ENCODE measurements at regions not wholly inside any gene's neighbourhood (a gene's known extent, or its start where the extent isn't known, plus 50 kb on each side); places are given as distances from the start of the nearest gene placed in this dataset.
A peak's percentile ranks its signal among the peaks of the same experiment; 100 is the strongest.
"Not testable (repeated sequence)": the region's sequence is repeated elsewhere in the genome, so short reads cannot be mapped to it uniquely, and the experiment has no call there.

DNA sequence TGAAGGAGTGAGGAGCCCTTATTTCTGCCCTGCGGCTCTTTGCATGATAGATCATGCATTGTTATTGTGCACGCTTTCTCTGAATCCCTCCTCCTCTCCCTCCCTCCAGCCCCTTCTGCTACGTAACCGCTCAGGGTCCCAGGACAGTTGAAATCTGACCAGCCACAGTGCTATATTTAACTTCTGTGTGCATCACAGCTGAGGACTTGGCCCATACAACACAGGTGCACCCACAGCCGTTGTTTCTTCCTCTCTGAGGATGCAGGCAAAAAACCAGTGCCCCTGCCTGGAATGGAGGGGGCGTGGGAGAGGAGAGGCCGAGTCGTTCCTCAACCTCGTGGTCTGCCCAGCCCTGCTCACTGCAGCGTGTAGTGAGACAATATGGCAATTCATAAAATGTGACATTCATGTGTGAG, 335.6 kb upstream of the CLINT1 start:
- Mint-ChIP-seq H3K9me3 (peaks cover 8% of the 10 kb centered on the region), H3K4me1 (ENCODE audit: low read depth) (no peaks in the 10 kb centered on the region), H3K36me3 (ENCODE audit: low read depth) (no peaks in the 10 kb centered on the region), H3K27me3 (peaks cover 8% of the 10 kb centered on the region), H3K4me3 (no peak overlapping the region), H3K27ac (no peak overlapping the region)
- no peak for DNase-seq

DNA sequence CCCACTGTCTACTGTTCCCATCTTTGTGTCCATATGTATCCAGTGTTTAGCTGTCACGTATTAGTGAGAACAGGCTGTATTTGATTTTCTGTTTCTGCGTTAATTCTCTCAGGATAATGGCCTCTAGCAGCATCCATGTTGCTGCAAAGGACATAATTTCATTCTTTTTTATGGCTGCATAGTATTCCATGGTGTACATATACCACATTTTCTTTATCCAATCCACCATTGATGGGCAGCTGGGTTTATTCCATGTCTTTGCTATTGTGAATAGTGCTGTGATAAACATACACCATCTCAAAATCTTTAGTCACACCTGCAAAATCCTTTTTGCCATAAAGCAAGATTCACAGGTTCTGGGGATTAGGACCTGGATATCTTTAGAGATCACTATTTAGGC, 334.4 kb upstream of the CLINT1 start:
- H3K9me3 Mint-ChIP-seq; H3K27ac Mint-ChIP-seq; H3K27me3 Mint-ChIP-seq; H3K4me3 Mint-ChIP-seq; H3K4me1 Mint-ChIP-seq (ENCODE audit: low read depth); DNase-seq; H3K36me3 Mint-ChIP-seq (ENCODE audit: low read depth): not testable (repeated sequence)

DNA sequence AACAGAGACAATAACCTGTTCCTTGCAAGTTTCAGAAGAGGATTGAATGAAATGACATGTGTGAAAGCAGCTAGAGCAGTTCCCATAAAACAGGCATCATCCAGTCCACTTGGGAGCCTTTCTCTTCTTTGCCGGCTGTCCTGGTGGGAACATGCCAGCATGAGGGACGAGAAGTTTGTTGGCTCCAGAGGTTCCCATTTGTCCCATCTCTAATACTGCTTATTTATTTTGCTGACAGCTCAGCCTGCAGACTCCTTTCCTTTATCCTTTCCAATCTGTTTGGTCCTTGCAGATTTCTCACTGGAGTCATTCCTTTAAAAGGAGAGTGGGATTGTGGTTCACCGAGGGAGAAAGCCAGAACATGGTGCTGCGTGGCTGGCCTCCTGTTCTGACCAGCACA, 321.5 kb upstream of the CLINT1 start:
- Mint-ChIP-seq H3K36me3 (ENCODE audit: low read depth) (no peaks in the 10 kb centered on the region), H3K27me3 (no peaks in the 10 kb centered on the region), H3K9me3 (no peaks in the 10 kb centered on the region), H3K4me1 (ENCODE audit: low read depth) (no peaks in the 10 kb centered on the region), H3K27ac (no peak overlapping the region), H3K4me3 (no peak overlapping the region)
- no peak for DNase-seq

DNA sequence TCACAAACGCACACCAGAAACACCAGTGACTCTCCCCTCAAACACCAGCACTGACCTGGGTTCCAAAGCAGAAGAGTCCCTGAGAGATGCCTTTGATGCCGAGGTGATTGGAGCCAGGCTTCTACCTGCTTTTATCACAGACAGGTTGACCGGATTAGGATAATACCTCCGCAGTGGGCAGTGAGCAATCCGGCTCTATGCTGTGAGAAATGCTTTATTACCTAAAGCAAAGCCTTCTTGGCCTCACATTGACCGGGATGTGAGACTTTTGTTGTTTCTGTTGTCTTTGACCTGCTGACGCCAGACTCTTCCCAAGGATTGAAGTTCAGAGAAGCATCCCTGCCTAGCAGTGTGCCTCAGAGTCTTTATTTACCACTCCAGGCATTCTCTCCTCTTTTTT, 320.3 kb upstream of the CLINT1 start:
- Mint-ChIP-seq H3K36me3 (ENCODE audit: low read depth) (no peaks in the 10 kb centered on the region), H3K4me3 (no peak overlapping the region), H3K9me3 (no peaks in the 10 kb centered on the region)

DNA sequence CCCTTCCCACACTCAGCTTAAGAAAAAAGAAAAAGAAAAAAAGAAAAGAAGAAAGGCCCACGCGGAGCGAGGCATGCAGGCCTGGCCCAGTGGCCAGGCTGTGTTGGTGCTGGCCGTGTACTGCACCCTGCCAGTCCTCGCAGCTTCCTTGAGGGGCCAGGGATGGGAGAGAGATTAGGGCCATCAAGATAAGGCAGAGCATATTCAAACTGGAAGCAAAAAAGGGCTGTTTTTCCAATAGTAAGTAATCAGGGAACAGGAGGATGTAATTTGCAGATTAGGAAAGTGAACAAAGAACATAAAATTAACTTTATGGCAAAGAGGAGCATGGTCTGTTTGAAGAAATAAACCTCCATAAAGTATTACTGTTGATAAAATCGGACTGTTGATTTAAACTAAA, 319.6 kb upstream of the CLINT1 start:
- Mint-ChIP-seq H3K36me3 (ENCODE audit: low read depth) (no peaks in the 10 kb centered on the region), H3K4me1 (ENCODE audit: low read depth) (no peaks in the 10 kb centered on the region), H3K27ac (no peak overlapping the region), H3K9me3 (no peaks in the 10 kb centered on the region), H3K4me3 (no peak overlapping the region), H3K27me3 (no peaks in the 10 kb centered on the region)
- no peak for DNase-seq

More for the DNA sequence above, 320.3 kb upstream of the CLINT1 start:
- Mint-ChIP-seq H3K27ac (no peak overlapping the region), H3K4me1 (ENCODE audit: low read depth) (no peaks in the 10 kb centered on the region), H3K27me3 (no peaks in the 10 kb centered on the region)
- no peak for DNase-seq

DNA sequence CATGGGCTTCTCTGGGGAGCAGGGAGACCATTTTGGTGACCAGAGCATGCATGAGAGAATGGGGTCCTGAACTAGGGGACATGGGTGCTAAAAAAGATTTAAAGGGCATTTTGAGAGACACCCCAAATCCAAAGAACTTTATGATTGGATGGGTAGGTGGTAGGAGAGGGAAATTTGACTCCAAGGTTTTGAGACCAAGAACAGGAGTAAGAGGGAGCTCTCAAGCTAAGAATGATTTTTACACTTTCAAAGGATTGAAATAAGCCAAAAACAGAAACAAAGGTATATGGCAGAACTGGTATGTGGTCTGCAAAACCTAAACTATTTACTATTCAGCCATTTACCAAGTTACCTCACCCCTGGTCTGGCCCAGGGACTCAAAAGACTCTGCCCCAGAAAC, 318.2 kb upstream of the CLINT1 start:
- H3K4me1 Mint-ChIP-seq (ENCODE audit: low read depth): no peaks in the 10 kb centered on the region
- H3K9me3 Mint-ChIP-seq: no peaks in the 10 kb centered on the region
- H3K27ac Mint-ChIP-seq: no peak overlapping the region
- DNase-seq: no peak
- no peaks in the 10 kb centered on the region for H3K36me3 Mint-ChIP-seq (ENCODE audit: low read depth)
- H3K4me3 Mint-ChIP-seq: no peak overlapping the region
- H3K27me3 Mint-ChIP-seq: no peaks in the 10 kb centered on the region

DNA sequence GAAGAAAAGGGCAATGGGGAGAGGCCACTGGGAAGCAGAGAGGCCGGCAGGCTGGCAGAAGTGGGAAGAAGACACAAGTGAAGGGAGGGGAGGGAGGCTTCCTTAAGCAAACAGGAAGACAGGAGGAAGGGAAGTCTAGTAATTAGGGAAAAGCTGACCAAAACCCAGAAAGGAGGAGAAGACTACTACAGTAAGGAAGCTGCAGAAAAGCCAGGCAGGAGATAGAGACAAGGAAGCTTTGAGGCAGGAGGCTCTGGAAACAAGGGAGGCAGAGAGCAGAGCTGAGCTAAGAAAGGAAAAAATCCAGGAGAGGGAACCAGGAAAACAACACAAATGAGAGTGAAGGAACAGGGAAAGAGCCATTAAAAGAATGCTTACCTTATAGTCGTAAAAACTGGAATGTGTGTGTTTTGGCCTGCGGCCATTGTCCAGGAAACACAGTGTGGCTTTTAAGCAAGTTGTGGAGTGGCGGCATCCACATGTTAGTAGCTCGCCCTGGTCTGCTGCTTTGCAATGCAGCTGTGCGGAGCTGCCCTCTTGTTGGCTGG, 317.1 kb upstream of the CLINT1 start:
- Mint-ChIP-seq H3K27ac (no peak overlapping the region), H3K27me3 (no peaks in the 10 kb centered on the region), H3K36me3 (ENCODE audit: low read depth) (no peaks in the 10 kb centered on the region), H3K4me1 (ENCODE audit: low read depth) (no peaks in the 10 kb centered on the region), H3K4me3 (no peak overlapping the region), H3K9me3 (no peaks in the 10 kb centered on the region)
- DNase-seq: no peak

DNA sequence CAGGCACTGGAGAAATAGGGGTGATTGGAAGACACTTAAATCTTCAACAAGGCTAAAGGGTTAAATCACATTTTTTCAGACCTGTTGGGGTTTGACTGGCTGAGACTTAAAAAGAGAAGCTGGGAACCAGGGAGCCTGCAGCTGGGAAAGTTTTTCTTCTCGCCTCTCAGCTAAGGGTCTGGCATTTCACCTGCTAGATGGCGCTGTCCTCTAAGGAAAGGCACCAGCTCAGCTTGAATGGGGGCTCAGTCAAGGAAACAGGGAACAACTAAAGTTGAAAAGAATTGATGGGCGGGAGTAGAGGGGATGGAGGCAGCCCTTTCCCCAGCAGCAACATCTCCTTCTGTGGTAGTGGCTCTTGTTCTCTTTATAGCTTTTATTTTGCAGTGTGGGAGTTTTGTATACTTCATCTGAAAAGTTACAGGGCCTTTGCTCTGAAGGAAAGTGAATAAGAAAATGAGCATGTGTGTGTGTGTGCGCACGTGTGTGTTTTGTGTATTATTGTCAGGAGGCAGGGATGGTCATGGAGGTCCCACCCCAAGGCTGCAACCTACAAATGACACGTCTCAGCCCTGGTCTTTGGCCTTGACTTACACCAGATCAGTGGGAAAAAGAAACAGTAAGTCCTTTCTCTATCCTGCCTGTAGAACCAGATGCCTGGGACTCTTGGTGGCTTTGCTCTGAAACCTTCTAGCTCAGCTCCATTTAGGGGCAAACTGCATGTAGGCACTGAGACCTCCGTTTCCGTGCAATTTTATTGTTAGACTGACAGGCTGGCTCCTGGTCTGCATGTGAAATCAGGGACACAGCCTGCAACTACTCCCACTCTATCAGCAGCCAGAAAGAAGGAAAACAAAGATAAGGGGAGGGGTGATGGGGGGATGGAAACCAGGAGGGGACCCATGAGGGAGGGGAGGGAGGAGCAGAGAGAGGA, 316.2 kb upstream of the CLINT1 start:
- Mint-ChIP-seq H3K27me3 (no peaks in the 10 kb centered on the region), H3K36me3 (ENCODE audit: low read depth) (no peaks in the 10 kb centered on the region), H3K4me1 (ENCODE audit: low read depth) (no peaks in the 10 kb centered on the region), H3K4me3 (no peak overlapping the region), H3K27ac (no peak overlapping the region), H3K9me3 (no peaks in the 10 kb centered on the region)
- peak; percentile 59 for DNase-seq

DNA sequence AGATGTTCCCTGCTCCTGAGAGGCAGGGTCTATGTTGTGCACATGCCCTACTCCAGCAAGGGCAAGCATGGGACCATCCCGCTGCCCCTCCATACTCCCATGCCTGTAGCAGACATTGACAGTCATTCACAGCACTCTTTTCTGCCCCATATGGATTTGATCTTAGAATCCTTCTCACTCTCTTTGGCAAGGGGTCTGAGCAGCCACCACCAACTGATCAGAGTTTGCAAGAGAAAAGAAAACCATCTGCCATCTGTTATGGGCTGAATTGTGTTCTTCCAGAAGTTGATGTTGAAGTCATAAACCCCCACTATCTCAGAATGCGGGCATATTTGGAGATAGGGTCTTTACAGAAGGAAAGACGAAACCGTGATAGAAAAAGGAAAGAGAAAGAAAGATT, 315.1 kb upstream of the CLINT1 start:
- Mint-ChIP-seq H3K36me3 (ENCODE audit: low read depth) (no peaks in the 10 kb centered on the region), H3K27ac (no peak overlapping the region), H3K27me3 (no peaks in the 10 kb centered on the region), H3K4me3 (no peak overlapping the region), H3K9me3 (no peaks in the 10 kb centered on the region), H3K4me1 (ENCODE audit: low read depth) (no peaks in the 10 kb centered on the region)
- DNase-seq: no peak

DNA sequence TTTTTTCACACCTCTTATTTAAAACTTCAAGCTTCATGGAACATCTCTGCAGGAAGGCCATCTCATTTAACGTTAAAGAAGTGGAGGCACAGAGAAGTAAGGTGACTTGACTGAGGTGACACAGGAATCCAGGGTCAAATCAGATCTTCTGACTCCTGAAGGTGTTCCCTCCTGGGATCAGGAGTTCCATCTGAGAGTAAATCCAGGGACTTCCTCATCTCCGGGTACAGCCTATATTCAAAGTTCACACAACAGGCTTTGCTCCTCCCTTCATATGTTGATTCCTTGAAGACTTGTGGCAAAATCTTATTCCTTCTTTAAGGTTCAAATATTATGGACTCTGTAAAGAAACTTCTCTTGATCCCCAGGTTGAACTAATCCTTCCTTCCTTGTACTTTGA, 313.1 kb upstream of the CLINT1 start:
- no peaks in the 10 kb centered on the region for H3K9me3 Mint-ChIP-seq
- H3K4me3 Mint-ChIP-seq: no peak overlapping the region
- H3K36me3 Mint-ChIP-seq (ENCODE audit: low read depth): no peaks in the 10 kb centered on the region
- H3K27ac Mint-ChIP-seq: no peak overlapping the region
- DNase-seq: no peak
- H3K4me1 Mint-ChIP-seq (ENCODE audit: low read depth): no peaks in the 10 kb centered on the region
- H3K27me3 Mint-ChIP-seq: no peaks in the 10 kb centered on the region

DNA sequence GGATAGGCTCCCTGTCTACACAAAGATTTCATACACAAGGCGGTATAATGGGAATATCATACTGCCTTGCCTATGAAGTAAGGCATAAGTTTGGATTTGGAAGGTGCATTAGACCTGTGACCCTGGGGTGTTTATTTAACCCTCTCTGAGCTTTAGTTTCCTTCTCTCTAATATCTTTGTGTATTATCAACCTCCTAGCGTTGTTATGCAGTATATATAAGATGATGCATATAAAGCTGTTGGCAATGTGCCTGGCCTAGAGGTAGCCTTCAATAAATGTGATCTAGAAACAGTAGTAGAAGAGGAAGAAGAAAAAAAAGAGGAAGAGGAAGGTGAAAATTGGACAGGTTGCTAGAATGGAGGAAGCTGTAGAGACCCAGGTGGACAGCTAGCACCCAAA, 311.6 kb upstream of the CLINT1 start:
- H3K36me3 Mint-ChIP-seq (ENCODE audit: low read depth): no peaks in the 10 kb centered on the region
- H3K9me3 Mint-ChIP-seq: no peaks in the 10 kb centered on the region
- H3K4me3 Mint-ChIP-seq: no peak overlapping the region
- DNase-seq: no peak
- H3K27me3 Mint-ChIP-seq: peaks cover 8% of the 10 kb centered on the region
- no peak overlapping the region for H3K27ac Mint-ChIP-seq
- H3K4me1 Mint-ChIP-seq (ENCODE audit: low read depth): no peaks in the 10 kb centered on the region

DNA sequence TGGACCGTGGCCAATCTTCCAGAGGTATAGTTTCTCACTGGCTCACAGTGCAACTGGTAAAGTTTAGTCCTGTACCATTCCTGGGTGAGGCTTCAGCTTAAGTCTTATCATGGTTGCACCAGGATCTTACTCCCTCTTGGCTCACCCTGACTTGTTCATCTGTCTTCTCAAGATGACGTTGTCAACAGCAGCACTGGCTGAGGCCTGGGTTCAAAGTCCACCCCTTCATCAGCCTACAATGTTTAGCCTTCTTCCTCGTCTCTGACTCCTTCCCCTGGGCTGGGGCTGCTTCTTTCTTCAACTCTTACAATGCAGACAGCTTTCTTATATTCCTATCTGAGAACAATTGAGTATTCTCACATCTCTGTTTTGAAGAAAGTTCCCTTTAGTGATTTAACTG, 311.1 kb upstream of the CLINT1 start:
- DNase-seq: no peak
- Mint-ChIP-seq H3K27ac (no peak overlapping the region), H3K36me3 (ENCODE audit: low read depth) (no peaks in the 10 kb centered on the region), H3K4me1 (ENCODE audit: low read depth) (no peaks in the 10 kb centered on the region), H3K4me3 (no peak overlapping the region), H3K27me3 (peaks cover 12% of the 10 kb centered on the region), H3K9me3 (no peaks in the 10 kb centered on the region)

DNA sequence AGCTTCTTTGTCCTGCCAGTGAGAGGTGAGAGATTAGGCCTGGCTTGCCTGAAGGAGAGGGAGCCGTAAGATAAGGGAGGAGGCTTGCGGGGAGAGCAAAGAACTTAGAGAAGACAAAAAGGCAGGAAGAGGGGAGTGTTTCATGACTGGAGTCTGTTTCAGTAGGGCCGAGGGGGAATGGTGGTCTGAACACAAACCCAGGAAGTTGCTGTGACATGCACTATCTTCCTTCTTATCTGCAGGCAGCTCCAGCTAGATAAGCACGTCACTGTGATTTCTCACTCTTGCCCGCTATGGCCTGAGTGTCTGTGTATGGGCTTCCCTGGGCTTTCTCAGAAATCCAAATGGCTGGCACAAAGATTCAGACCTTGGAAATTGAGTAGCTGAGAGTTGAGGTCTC, 307.5 kb upstream of the CLINT1 start:
- DNase-seq: no peak
- Mint-ChIP-seq H3K9me3 (no peaks in the 10 kb centered on the region), H3K4me3 (no peak overlapping the region), H3K27me3 (peaks cover 22% of the 10 kb centered on the region), H3K36me3 (ENCODE audit: low read depth) (no peaks in the 10 kb centered on the region), H3K27ac (no peak overlapping the region), H3K4me1 (ENCODE audit: low read depth) (no peaks in the 10 kb centered on the region)

DNA sequence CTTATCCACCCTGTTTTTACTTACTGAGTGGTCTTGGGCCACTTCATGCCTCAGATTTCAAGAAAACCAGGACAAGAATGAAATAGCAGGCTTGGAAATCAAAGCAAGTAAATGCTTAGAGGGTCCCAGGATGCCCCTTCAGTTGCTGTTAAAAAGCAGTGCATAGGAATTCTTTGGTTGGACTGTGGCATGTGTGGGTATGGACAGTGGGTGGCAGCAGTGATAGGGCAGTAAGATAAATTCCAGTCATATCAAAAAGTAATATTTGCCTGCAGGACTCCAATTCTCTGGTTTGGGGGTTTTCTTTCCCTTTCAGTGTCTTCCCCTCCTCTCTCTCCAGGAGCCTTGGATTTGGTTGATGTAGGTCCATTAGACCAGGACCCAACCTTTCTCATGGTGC, 306.7 kb upstream of the CLINT1 start:
- no peak overlapping the region for H3K27ac Mint-ChIP-seq
- H3K4me1 Mint-ChIP-seq (ENCODE audit: low read depth): no peaks in the 10 kb centered on the region
- H3K4me3 Mint-ChIP-seq: no peak overlapping the region
- no peak for DNase-seq
- no peaks in the 10 kb centered on the region for H3K9me3 Mint-ChIP-seq
- no peaks in the 10 kb centered on the region for H3K36me3 Mint-ChIP-seq (ENCODE audit: low read depth)
- peaks cover 22% of the 10 kb centered on the region for H3K27me3 Mint-ChIP-seq

DNA sequence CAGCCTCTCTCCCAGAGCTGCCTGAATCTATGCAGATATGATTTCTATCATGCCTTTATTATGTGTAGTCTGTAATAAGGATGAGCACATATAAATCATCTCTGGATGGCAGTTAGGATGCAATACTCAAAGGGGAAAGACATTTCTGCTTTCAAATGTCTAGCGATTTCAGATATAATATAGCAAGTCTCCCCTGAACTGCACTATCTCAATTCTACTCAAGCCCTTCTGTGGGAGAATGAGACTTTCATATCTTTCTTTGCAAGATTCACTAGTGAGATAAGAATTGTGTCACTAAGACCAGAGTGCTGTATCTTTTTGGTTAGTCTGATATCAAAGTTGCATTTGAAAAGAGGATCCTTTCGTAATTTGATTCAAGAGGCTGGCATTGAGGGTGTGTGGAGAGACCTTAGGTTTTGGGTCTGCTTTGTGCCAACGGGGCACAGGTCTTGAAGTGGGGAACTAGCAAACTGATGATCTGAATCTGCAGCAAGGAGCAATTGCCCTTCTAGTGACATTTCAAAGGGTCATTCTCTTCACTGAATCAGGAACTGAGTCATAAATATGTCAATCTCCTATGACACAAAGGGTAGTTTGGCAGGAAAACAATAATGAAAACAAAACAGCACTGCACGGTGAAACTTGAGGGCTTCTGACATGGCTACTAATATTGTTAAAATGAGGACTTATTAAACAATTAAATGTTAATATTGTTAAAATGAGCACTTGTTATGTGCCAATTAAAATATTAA, 305.5 kb upstream of the CLINT1 start:
- Mint-ChIP-seq H3K9me3 (no peaks in the 10 kb centered on the region), H3K4me1 (ENCODE audit: low read depth) (no peaks in the 10 kb centered on the region), H3K27ac (no peak overlapping the region), H3K4me3 (no peak overlapping the region), H3K36me3 (ENCODE audit: low read depth) (no peaks in the 10 kb centered on the region), H3K27me3 (peaks cover 22% of the 10 kb centered on the region)
- no peak for DNase-seq
